Neural progenitor cell (in vitro differentiated cells): ENCODE measurements at regions not wholly inside any gene's neighbourhood (a gene's known extent, or its start where the extent isn't known, plus 50 kb on each side); places are given as distances from the start of the nearest gene placed in this dataset.

Experiments
- DNase-seq: peaks from one replicate; pipeline ENCODE4 v3.0.0-alpha.2; 2016; ENCODE audit warnings: low spot score
- H2AFZ ChIP-seq: fragments of 200-600 bp; sonication (generic); replicated peaks from 2 replicates; pipeline ENCODE4 v1.6.1; 2016; ENCODE audit warnings: antibody characterized with exemption
- H3F3A ChIP-seq: fragments of 200-600 bp; sonication (generic); 2 replicates; pipeline ENCODE4 v1.6.1; 2016; ENCODE audit warnings: antibody characterized with exemption, low read depth
- H3K27ac ChIP-seq: fragments of 200-600 bp; sonication (generic); 2 replicates; pipeline ENCODE4 v1.5.1; 2016; ENCODE audit warnings: mild to moderate bottlenecking
- H3K27me3 ChIP-seq: fragments of 200-600 bp; sonication (generic); 2 replicates; pipeline ENCODE4 v1.6.1; 2016; ENCODE audit warnings: mild to moderate bottlenecking, moderate library complexity
- H3K36me3 ChIP-seq: fragments of 200-600 bp; sonication (generic); 2 replicates; pipeline ENCODE4 v1.5.1; 2016
- H3K4me1 ChIP-seq: fragments of 200-600 bp; sonication (generic); 2 replicates; pipeline ENCODE4 v1.6.1; 2016; ENCODE audit warnings: mixed run types
- H3K4me2 ChIP-seq: fragments of 200-600 bp; sonication (generic); 2 replicates; pipeline ENCODE4 v1.6.1; 2016
- H3K4me3 ChIP-seq: fragments of 200-600 bp; sonication (generic); 2 replicates; pipeline ENCODE4 v1.5.1; 2016
- H3K79me2 ChIP-seq: fragments of 200-600 bp; sonication (generic); 2 replicates; pipeline ENCODE4 v1.6.1; 2016; ENCODE audit warnings: low read depth
- H3K9ac ChIP-seq: fragments of 200-600 bp; sonication (generic); 2 replicates; pipeline ENCODE4 v1.6.1; 2016
- H3K9me3 ChIP-seq: fragments of 200-600 bp; sonication (generic); 2 replicates; pipeline ENCODE4 v1.5.1; 2016; ENCODE audit warnings: low read depth
- H4K20me1 ChIP-seq: fragments of 200-600 bp; sonication (generic); 2 replicates; pipeline ENCODE4 v1.6.1; 2016; ENCODE audit warnings: low read depth
- H3K27ac Mint-ChIP-seq: 3 replicates; pipeline ENCODE4 v1.8.0; 2021; ENCODE audit warnings: mixed read lengths
- H3K27me3 Mint-ChIP-seq: 2 replicates; pipeline ENCODE4 v1.8.0; 2022; ENCODE audit warnings: low read depth, mild to moderate bottlenecking, inconsistent platforms, moderate library complexity, mixed read lengths; ENCODE audit not compliant: insufficient read depth
- H3K36me3 Mint-ChIP-seq: 3 replicates; pipeline ENCODE4 v1.8.0; 2021; ENCODE audit warnings: mixed read lengths
- H3K4me1 Mint-ChIP-seq: 3 replicates; pipeline ENCODE4 v1.8.0; 2021; ENCODE audit warnings: mixed read lengths
- H3K4me3 Mint-ChIP-seq: 3 replicates; pipeline ENCODE4 v1.8.0; 2021; ENCODE audit warnings: mild to moderate bottlenecking, moderate library complexity, mixed read lengths
- H3K9me3 Mint-ChIP-seq: 3 replicates; pipeline ENCODE4 v1.8.0; 2020; ENCODE audit warnings: mixed read lengths
- CTCF ChIP-seq: fragments of 200-600 bp; sonication (generic); IDR thresholded peaks from 2 replicates; pipeline ENCODE4 v1.5.1; 2017; ENCODE audit warnings: antibody characterized with exemption, mild to moderate bottlenecking
- EZH2 ChIP-seq: fragments of 200-600 bp; sonication (generic); IDR thresholded peaks from 2 replicates; pipeline ENCODE4 v1.6.1; 2017; ENCODE audit warnings: antibody characterized with exemption, mild to moderate bottlenecking, moderate library complexity
- EZH2phosphoT487 ChIP-seq: fragments of 200-600 bp; sonication (generic); IDR thresholded peaks from 2 replicates; pipeline ENCODE4 v1.6.1; 2017; ENCODE audit warnings: antibody characterized with exemption

GRCh38 chr9:103430469-103430868, 435.3 kb downstream of the CYLC2 start:
- H3K27me3 ChIP-seq, result no peaks in the 10 kb centered on the region
- H3K79me2 ChIP-seq, result no peaks in the 10 kb centered on the region
- no peak for DNase-seq
- no peak overlapping the region for H3K4me3 Mint-ChIP-seq
- no peak overlapping the region for H3K27ac Mint-ChIP-seq
- H3K4me1 ChIP-seq, result no peaks in the 10 kb centered on the region
- no peak overlapping the region for H2AFZ ChIP-seq
- no peaks in the 10 kb centered on the region for H4K20me1 ChIP-seq
- H3K4me2 ChIP-seq, result no peak overlapping the region
- no peak overlapping the region for H3K4me3 ChIP-seq
- no peaks in the 10 kb centered on the region for H3K4me1 Mint-ChIP-seq
- no peak for TF ChIP-seq CTCF
- TF ChIP-seq EZH2, result no peak
- no peak for TF ChIP-seq EZH2phosphoT487
- H3K9me3 Mint-ChIP-seq, result no peaks in the 10 kb centered on the region
- no peak overlapping the region for H3K27ac ChIP-seq
- no peaks in the 10 kb centered on the region for H3K9me3 ChIP-seq
- no peaks in the 10 kb centered on the region for H3K27me3 Mint-ChIP-seq
- no peaks in the 10 kb centered on the region for H3K36me3 ChIP-seq
- H3K36me3 Mint-ChIP-seq, result no peaks in the 10 kb centered on the region
- H3K9ac ChIP-seq, result no peak overlapping the region
- H3F3A ChIP-seq, result no peaks in the 10 kb centered on the region

GRCh38 chr9:103431809-103432208, 436.7 kb downstream of the CYLC2 start:
- Mint-ChIP-seq H3K9me3 (no peaks in the 10 kb centered on the region), H3K27me3 (no peaks in the 10 kb centered on the region), H3K4me1 (no peaks in the 10 kb centered on the region), H3K36me3 (no peaks in the 10 kb centered on the region), H3K4me3 (no peak overlapping the region), H3K27ac (no peak overlapping the region)
- TF ChIP-seq EZH2phosphoT487, result no peak
- no peak for TF ChIP-seq EZH2
- TF ChIP-seq CTCF, result no peak
- no peak overlapping the region for H3K9ac ChIP-seq
- H3K4me3 ChIP-seq, result no peak overlapping the region
- H3K4me2 ChIP-seq, result no peak overlapping the region
- H3K79me2 ChIP-seq, result no peaks in the 10 kb centered on the region
- no peaks in the 10 kb centered on the region for H4K20me1 ChIP-seq
- no peaks in the 10 kb centered on the region for H3K9me3 ChIP-seq
- no peaks in the 10 kb centered on the region for H3F3A ChIP-seq
- no peaks in the 10 kb centered on the region for H3K27me3 ChIP-seq
- H3K27ac ChIP-seq, result no peak overlapping the region
- no peaks in the 10 kb centered on the region for H3K4me1 ChIP-seq
- H2AFZ ChIP-seq, result no peak overlapping the region
- no peak for DNase-seq
- no peaks in the 10 kb centered on the region for H3K36me3 ChIP-seq

GRCh38 chr9:103444176-103444575, 449.0 kb downstream of the CYLC2 start:
- Mint-ChIP-seq H3K9me3 (peaks cover 2% of the 10 kb centered on the region), H3K36me3 (no peaks in the 10 kb centered on the region), H3K4me1 (no peaks in the 10 kb centered on the region), H3K27ac (no peak overlapping the region), H3K4me3 (no peak overlapping the region), H3K27me3 (no peaks in the 10 kb centered on the region)
- Histone ChIP-seq H3K4me1 (no peaks in the 10 kb centered on the region), H4K20me1 (no peaks in the 10 kb centered on the region), H3F3A (no peaks in the 10 kb centered on the region), H3K36me3 (no peaks in the 10 kb centered on the region), H3K27ac (no peak overlapping the region), H3K4me3 (no peak overlapping the region), H3K79me2 (no peaks in the 10 kb centered on the region), H2AFZ (no peak overlapping the region), H3K4me2 (no peak overlapping the region), H3K27me3 (no peaks in the 10 kb centered on the region), H3K9me3 (peaks cover 8% of the 10 kb centered on the region), H3K9ac (no peak overlapping the region)
- no peak for DNase-seq
- TF ChIP-seq CTCF (no peak), EZH2phosphoT487 (no peak), EZH2 (no peak)

- no peak overlapping the region for H3K4me3 ChIP-seq
- no peaks in the 10 kb centered on the region for H3K27me3 Mint-ChIP-seq
- H2AFZ ChIP-seq, result no peak overlapping the region
- H3K79me2 ChIP-seq, result no peaks in the 10 kb centered on the region
- no peaks in the 10 kb centered on the region for H4K20me1 ChIP-seq
- no peak overlapping the region for H3K27ac ChIP-seq
- TF ChIP-seq EZH2phosphoT487 (no peak), CTCF (no peak), EZH2 (no peak)
- no peak for DNase-seq
- no peak overlapping the region for H3K4me3 Mint-ChIP-seq
- H3K4me2 ChIP-seq, result no peak overlapping the region
- no peaks in the 10 kb centered on the region for H3K36me3 Mint-ChIP-seq
- no peak overlapping the region for H3K27ac Mint-ChIP-seq
- H3K9me3 ChIP-seq, result peaks cover 4% of the 10 kb centered on the region
- no peaks in the 10 kb centered on the region for H3K4me1 ChIP-seq
- H3K4me1 Mint-ChIP-seq, result no peaks in the 10 kb centered on the region
- no peaks in the 10 kb centered on the region for H3K27me3 ChIP-seq
- no peaks in the 10 kb centered on the region for H3F3A ChIP-seq
- no peaks in the 10 kb centered on the region for H3K36me3 ChIP-seq
- no peaks in the 10 kb centered on the region for H3K9me3 Mint-ChIP-seq
- H3K9ac ChIP-seq, result no peak overlapping the region
Observed at GRCh38 chr9:103458826-103459225, 463.7 kb downstream of the CYLC2 start.
